Kidney epithelial cell (primary cell): ENCODE measurements at regions not wholly inside any gene's neighbourhood (a gene's known extent, or its start where the extent isn't known, plus 50 kb on each side); places are given as distances from the start of the nearest gene placed in this dataset.

Experiments used
- DNase-seq: peaks from one replicate; pipeline ENCODE4 v3.0.0-alpha.2; 2010; ENCODE audit warnings: low read depth
- H3K27me3 ChIP-seq: 2 replicates; pipeline ENCODE4 v1.6.0; 2011; ENCODE audit warnings: low read length; ENCODE audit not compliant: control insufficient read depth, insufficient read depth
- H3K36me3 ChIP-seq: 2 replicates; pipeline ENCODE4 v1.5.1; 2011; ENCODE audit warnings: low read length; ENCODE audit not compliant: control insufficient read depth, insufficient read depth
- H3K4me3 ChIP-seq: 2 replicates; pipeline ENCODE4 v1.5.1; 2011; ENCODE audit warnings: low read depth, mild to moderate bottlenecking, control low read depth, low read length
- TF ChIP-seq, protein P1 (sequence below): IDR thresholded peaks from 2 replicates; pipeline ENCODE4 v1.5.1; 2011; ENCODE audit warnings: mild to moderate bottlenecking, moderate library complexity, low read length, control low read depth, inconsistent platforms; ENCODE audit not compliant: insufficient read depth, poor library complexity, severe bottlenecking

DNA sequence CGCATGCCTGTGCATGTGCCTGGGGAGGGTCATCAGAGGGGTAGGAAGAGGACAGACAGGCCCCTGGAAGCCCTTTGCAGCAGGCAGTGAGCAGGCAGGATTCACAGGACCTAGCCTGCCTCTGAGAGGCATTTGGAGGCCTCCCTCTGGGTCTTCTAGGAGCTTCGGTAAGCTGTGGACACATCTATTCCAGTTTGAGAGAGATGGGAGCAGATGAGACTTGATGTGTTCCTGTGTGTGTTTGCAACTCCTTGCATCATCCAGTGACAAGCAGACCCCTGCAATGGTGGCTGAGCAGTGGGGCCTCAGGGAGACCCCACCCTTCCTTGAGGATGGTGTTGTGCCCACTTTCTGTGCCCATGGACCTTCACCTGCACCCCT, 64.0 kb downstream of the GADD45G start:
- H3K4me3 ChIP-seq = no peak overlapping the region
- H3K36me3 ChIP-seq = no peaks in the 10 kb centered on the region
- DNase-seq = no peak
- peaks cover 12% of the 10 kb centered on the region for H3K27me3 ChIP-seq
- TF ChIP-seq, protein P1, sequence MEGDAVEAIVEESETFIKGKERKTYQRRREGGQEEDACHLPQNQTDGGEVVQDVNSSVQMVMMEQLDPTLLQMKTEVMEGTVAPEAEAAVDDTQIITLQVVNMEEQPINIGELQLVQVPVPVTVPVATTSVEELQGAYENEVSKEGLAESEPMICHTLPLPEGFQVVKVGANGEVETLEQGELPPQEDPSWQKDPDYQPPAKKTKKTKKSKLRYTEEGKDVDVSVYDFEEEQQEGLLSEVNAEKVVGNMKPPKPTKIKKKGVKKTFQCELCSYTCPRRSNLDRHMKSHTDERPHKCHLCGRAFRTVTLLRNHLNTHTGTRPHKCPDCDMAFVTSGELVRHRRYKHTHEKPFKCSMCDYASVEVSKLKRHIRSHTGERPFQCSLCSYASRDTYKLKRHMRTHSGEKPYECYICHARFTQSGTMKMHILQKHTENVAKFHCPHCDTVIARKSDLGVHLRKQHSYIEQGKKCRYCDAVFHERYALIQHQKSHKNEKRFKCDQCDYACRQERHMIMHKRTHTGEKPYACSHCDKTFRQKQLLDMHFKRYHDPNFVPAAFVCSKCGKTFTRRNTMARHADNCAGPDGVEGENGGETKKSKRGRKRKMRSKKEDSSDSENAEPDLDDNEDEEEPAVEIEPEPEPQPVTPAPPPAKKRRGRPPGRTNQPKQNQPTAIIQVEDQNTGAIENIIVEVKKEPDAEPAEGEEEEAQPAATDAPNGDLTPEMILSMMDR = no peak

DNA sequence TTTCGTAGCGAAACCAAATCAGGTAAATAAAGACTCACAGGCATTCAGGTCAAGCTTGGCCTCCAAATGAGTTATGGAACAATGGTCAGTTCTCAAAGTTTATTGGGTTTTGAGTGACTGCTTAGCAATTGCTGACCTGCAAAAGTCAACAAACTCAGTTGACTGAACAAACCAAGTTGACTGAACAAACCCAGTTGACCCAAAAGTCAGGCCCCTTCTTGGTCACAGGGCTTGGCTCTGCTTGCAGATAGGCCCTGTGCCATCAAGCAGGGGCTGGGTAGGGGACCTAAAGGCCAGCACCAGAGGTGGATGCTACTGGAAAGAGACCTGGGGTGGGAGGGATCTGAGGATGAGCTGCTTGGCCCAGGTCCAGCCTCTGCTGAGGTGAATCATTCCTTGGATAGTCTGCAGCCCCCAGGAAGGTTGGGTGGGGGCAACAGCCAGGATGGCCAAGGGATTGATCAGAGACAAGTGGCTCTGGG, 64.6 kb downstream of the GADD45G start:
- TF ChIP-seq, protein P1 = no peak
- H3K4me3 ChIP-seq = no peak overlapping the region
- no peak for DNase-seq
- H3K27me3 ChIP-seq = peaks cover 12% of the 10 kb centered on the region
- no peaks in the 10 kb centered on the region for H3K36me3 ChIP-seq

DNA sequence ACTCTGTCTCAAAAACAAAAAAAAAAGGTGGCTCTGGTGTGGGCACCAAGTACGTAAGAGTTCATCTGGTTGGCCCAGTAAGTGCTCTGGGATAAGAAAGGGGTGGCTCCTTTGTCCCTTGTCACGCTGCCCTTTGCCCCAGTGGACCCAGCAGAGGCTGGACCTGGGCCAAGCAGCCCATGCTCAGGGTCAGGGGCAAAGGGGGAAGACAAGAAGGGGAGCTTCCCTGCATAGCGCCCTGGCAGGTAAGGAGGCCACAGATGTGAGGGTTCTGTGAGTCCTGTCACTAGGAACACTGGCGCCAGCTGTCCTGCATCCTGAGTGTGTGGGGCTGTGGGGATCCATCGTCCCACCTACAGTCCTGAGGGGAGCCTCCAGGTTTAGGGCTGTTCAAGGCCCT, 65.3 kb downstream of the GADD45G start:
- TF ChIP-seq, protein P1 = no peak

DNA sequence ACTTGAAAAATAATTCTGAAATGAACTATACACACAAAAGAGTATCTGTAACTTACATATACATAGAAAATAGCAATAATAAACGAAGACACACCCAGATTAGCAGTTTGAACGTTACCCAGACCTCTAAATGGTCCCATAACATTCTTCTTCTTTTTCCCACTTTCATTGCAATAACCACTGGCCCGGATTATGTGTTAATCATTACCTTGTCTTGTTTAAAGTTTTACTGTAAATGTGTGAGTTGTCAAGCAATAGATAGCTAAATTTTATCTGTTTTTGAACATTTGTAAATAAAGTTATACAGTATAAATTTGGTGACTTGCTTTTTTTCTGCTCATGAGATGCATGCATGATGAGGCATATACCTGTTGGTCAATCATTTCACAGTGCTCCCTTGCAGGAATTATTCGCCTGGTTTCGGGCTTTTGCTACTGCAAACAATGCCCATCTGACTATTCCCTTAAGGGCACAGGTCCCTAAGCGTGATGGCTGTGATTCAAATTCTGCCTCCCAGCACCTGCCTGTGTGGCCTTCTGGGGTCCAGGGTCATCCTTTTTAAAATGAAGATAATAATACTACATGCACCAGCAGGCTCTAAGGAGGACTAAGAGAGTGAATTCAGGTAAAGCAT, 66.1 kb downstream of the GADD45G start:
- H3K4me3 ChIP-seq = no peak overlapping the region
- TF ChIP-seq, protein P1 = no peak
- DNase-seq = no peak
- peaks cover 13% of the 10 kb centered on the region for H3K27me3 ChIP-seq
- H3K36me3 ChIP-seq = no peaks in the 10 kb centered on the region

More for the DNA sequence above, 65.3 kb downstream of the GADD45G start:
- DNase-seq = no peak
- Histone ChIP-seq H3K36me3 (no peaks in the 10 kb centered on the region), H3K4me3 (no peak overlapping the region), H3K27me3 (peaks cover 10% of the 10 kb centered on the region)

DNA sequence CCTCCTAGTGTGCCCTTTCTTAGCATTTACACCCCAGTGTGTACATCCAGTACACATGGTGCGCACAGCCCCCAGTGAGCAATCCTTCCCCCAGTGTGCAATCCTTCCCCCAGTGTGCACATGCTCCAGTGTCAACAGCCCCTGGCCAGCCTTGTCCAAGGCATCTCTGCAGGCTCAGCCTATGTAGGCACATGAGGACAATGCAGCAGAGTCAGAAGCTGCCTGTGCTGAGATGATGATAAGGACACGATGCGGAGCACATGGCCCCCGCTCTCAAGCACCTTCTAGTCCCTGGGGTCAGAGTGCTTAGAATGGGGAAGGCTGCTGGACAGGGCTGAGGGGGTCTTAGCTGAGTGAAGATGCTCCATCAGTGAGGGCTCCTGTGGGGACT, 69.8 kb downstream of the GADD45G start:
- Histone ChIP-seq H3K36me3 (no peaks in the 10 kb centered on the region), H3K27me3 (peaks cover 19% of the 10 kb centered on the region), H3K4me3 (no peak overlapping the region)
- no peak for DNase-seq
- TF ChIP-seq, protein P1 = no peak
